ENCODE measurements at regions not wholly inside any gene's neighbourhood (a gene's known extent, or its start where the extent isn't known, plus 50 kb on each side); places are given as distances from the start of the nearest gene placed in this dataset.

DNA sequence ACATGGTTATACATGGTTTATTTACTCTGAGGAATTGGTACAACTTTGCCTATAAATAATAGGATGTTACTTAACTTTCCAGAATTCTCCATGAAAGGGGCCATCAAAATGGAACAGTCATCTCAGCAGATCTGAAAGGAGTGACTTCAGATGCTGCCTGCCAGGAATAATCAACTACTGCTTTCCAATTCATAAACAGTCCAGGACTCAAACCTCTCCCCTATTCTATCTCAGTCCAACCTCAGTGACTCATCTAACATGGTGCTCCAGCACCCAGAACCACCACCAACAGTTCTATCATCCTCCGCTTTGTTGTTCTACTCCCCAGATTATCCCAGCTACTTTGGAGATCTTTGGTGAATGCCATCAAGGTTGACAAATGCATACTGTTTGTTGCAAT is 221.5 kb upstream of the MPDZ start:
- Histone ChIP-seq H3K36me3 (ENCODE audit: control insufficient read depth, insufficient read depth, low read length) (no peaks in the 10 kb centered on the region), H3K27me3 (ENCODE audit: control insufficient read depth, insufficient read depth, low read length) (no peaks in the 10 kb centered on the region), H3K4me3 (ENCODE audit: low read depth, low read length) (no peak overlapping the region)
- DNase-seq (ENCODE audit: low read depth), result no peak
- TF ChIP-seq CTCF (IDR thresholded peaks at IDR 0.05; ENCODE audit: insufficient read depth, low read length, poor library complexity, severe bottlenecking), result no peak

DNA sequence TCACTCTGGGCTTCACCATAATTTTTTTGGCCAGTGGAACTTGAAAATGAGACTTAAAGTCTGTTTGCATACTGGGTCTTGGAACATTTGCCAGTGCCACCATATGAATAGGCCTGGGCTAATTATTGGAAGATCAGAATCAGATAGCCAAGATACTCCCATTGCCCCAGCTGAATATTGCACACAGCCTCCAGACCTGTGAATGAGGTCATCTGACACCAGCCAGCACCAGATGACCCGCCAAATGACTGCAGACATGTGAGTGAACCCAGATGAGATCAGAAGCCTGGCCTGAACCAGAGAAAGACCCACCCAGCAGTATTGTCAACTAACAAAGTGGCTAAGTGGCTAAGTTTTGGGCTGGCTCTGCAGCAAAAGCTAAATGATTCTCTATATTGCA is 220.5 kb upstream of the MPDZ start:
- no peak for TF ChIP-seq CTCF (IDR thresholded peaks at IDR 0.05; ENCODE audit: insufficient read depth, low read length, poor library complexity, severe bottlenecking)

GRCh38 chr9:13493697-13494096 is 214.2 kb upstream of the MPDZ start:
- no peaks in the 10 kb centered on the region for H3K36me3 ChIP-seq (ENCODE audit: control insufficient read depth, insufficient read depth, low read length)
- no peak for TF ChIP-seq CTCF (IDR thresholded peaks at IDR 0.05; ENCODE audit: insufficient read depth, low read length, poor library complexity, severe bottlenecking)
- H3K4me3 ChIP-seq (ENCODE audit: low read depth, low read length), result no peak overlapping the region
- H3K27me3 ChIP-seq (ENCODE audit: control insufficient read depth, insufficient read depth, low read length), result no peaks in the 10 kb centered on the region
- no peak for DNase-seq (ENCODE audit: low read depth)

More for the DNA sequence above, 220.5 kb upstream of the MPDZ start:
- no peaks in the 10 kb centered on the region for H3K27me3 ChIP-seq (ENCODE audit: control insufficient read depth, insufficient read depth, low read length)
- no peak for DNase-seq (ENCODE audit: low read depth)
- H3K36me3 ChIP-seq (ENCODE audit: control insufficient read depth, insufficient read depth, low read length), result no peaks in the 10 kb centered on the region
- no peak overlapping the region for H3K4me3 ChIP-seq (ENCODE audit: low read depth, low read length)

- TF ChIP-seq CTCF (IDR thresholded peaks at IDR 0.05; ENCODE audit: insufficient read depth, low read length, poor library complexity, severe bottlenecking), result no peak
- no peaks in the 10 kb centered on the region for H3K27me3 ChIP-seq (ENCODE audit: control insufficient read depth, insufficient read depth, low read length)
- no peaks in the 10 kb centered on the region for H3K36me3 ChIP-seq (ENCODE audit: control insufficient read depth, insufficient read depth, low read length)
- no peak overlapping the region for H3K4me3 ChIP-seq (ENCODE audit: low read depth, low read length)
- DNase-seq (ENCODE audit: low read depth), result peak; percentile 12
Observed at GRCh38 chr9:13491493-13492424, 212.3 kb upstream of the MPDZ start.

DNA sequence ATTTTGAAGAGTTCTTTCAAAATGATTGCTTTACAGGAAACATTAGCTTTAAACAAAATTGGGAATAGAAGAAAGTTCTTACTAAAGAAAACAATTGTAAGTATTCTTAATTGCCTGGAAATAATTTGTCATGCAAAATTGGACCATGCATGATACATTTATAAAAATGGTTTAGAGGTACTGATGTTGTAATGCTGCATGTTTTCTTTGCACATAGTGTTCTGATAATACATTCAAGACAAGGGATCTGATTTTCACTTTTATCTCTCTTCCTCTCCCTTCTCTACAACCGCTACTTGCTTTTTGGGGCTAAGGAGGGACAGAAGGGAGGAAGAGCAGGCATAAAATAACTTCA is 211.6 kb upstream of the MPDZ start:
- no peak for DNase-seq (ENCODE audit: low read depth)
- Histone ChIP-seq H3K4me3 (ENCODE audit: low read depth, low read length) (no peak overlapping the region), H3K27me3 (ENCODE audit: control insufficient read depth, insufficient read depth, low read length) (no peaks in the 10 kb centered on the region), H3K36me3 (ENCODE audit: control insufficient read depth, insufficient read depth, low read length) (no peaks in the 10 kb centered on the region)
- no peak for TF ChIP-seq CTCF (IDR thresholded peaks at IDR 0.05; ENCODE audit: insufficient read depth, low read length, poor library complexity, severe bottlenecking)

DNA sequence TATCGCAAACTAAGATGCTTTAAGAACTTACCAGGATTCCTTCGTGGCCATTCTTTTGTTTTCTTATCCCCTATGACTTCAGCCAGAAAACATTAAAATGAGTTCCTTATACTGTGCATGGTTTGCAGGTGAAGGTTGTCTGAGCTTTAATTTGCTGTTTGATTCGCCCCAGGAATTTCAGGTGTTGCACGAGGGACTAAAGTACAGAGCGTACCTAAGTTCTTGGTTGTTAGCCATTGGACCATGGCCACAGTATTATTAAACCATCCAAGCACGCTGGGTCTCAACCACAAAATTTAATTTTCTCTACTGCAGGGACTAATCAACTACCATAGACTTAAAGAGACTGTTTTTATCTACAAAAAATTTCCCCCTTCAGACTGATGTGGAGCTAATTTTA is 208.4 kb upstream of the MPDZ start:
- Histone ChIP-seq H3K4me3 (ENCODE audit: low read depth, low read length) (no peak overlapping the region), H3K36me3 (ENCODE audit: control insufficient read depth, insufficient read depth, low read length) (no peaks in the 10 kb centered on the region), H3K27me3 (ENCODE audit: control insufficient read depth, insufficient read depth, low read length) (no peaks in the 10 kb centered on the region)
- peak; percentile 21 for DNase-seq (ENCODE audit: low read depth)
- no peak for TF ChIP-seq CTCF (IDR thresholded peaks at IDR 0.05; ENCODE audit: insufficient read depth, low read length, poor library complexity, severe bottlenecking)

Measured in kidney epithelial cell (primary cell).